ENCODE measurements at regions not wholly inside any gene's neighbourhood (a gene's known extent, or its start where the extent isn't known, plus 50 kb on each side); places are given as distances from the start of the nearest gene placed in this dataset.

- TF ChIP-seq ZBTB33 (IDR thresholded peaks at IDR 0.05; ENCODE audit: extremely low read depth, insufficient replicate concordance, low read length), result no peak
- TF ChIP-seq EZH2phosphoT487 (IDR thresholded peaks at IDR 0.05; ENCODE audit: borderline replicate concordance), result no peak
- TF ChIP-seq, protein P1, sequence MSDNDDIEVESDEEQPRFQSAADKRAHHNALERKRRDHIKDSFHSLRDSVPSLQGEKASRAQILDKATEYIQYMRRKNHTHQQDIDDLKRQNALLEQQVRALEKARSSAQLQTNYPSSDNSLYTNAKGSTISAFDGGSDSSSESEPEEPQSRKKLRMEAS (IDR thresholded peaks at IDR 0.05), result no peak
Measured at GRCh38 chr4:31291238-31291637, 571.1 kb downstream of the PCDH7 start (continued).

DNA sequence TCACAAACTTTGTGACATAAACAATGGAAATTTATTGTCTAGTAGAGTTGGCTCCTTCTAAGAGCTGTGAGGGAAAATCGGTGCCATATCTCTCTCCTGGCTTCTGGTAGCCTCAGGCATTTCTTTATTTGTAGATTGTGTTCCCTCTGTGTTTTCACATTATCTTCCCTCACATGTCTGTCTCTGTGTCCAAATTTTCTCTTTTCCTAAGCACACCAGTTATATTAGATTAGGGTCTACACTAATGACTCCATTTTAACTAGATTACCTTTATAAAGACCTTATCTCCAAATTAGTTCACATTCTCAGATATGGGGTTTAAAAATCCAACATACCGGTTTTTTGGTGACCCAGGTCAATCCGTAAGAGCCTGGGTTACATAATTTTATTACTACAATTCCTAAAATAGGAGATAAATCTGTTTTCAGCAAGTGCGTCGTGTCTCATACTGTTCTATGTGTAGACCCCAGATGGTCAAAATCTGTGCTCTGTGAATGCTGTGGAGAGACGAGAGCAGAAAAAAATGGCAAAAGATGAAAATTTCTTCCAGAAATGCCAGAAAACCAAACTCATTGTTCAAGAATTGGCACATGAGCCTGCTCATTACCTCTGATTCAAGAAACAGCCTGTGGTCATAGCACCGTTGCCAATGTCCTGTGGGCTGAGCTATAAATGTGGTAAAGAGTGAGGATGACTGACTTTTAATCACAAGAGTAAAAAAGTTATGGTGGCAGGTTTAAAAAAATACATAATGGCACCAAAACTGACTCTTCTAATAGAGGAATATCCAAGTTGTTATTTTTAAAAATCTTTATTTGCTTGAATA lies 574.7 kb downstream of the PCDH7 start:
- no peak for ATAC-seq
- no peaks in the 10 kb centered on the region for H4K20me1 ChIP-seq (ENCODE audit: insufficient read depth)
- no peak overlapping the region for H3K4me2 ChIP-seq (ENCODE audit: low read length)
- H3K4me3 ChIP-seq (replicated peaks in 1 of 2; ENCODE audit: low read depth in 1 of 2, low read length in 2 of 2), result no peak overlapping the region
- no peaks in the 10 kb centered on the region for H3K9me2 ChIP-seq (ENCODE audit: insufficient read depth)
- H3K27ac ChIP-seq (ENCODE audit: low read depth, low read length), result no peak overlapping the region
- no peaks in the 10 kb centered on the region for H3K27me3 ChIP-seq (ENCODE audit: insufficient read depth, low read length)
- intact Hi-C loops (cut with micrococcal nuclease), result no loop called here
- ChIA-PET CTCF (no interaction called here), POLR2A (no interaction called here), RAD21 (ENCODE audit: low non-redundant PET in 1 of 2, low total read pairs in 2 of 2, uncharacterized antibody in 2 of 2, unreplicated experiment in 2 of 2) (no interaction called here)
- no peak overlapping the region for H3K9ac ChIP-seq (ENCODE audit: low read length)
- TF ChIP-seq SRF (IDR thresholded peaks at IDR 0.05; ENCODE audit: low read depth) (no peak), ZFX (IDR thresholded peaks at IDR 0.05) (no peak), CEBPB (IDR thresholded peaks at IDR 0.05; ENCODE audit: low read depth) (no peak), POLR2AphosphoS5 (IDR thresholded peaks at IDR 0.05; ENCODE audit: low read depth, low read length) (no peak), ZNF274 (IDR thresholded peaks at IDR 0.05; ENCODE audit: low read depth, low read length) (no peak)
- TF ChIP-seq, protein P2, sequence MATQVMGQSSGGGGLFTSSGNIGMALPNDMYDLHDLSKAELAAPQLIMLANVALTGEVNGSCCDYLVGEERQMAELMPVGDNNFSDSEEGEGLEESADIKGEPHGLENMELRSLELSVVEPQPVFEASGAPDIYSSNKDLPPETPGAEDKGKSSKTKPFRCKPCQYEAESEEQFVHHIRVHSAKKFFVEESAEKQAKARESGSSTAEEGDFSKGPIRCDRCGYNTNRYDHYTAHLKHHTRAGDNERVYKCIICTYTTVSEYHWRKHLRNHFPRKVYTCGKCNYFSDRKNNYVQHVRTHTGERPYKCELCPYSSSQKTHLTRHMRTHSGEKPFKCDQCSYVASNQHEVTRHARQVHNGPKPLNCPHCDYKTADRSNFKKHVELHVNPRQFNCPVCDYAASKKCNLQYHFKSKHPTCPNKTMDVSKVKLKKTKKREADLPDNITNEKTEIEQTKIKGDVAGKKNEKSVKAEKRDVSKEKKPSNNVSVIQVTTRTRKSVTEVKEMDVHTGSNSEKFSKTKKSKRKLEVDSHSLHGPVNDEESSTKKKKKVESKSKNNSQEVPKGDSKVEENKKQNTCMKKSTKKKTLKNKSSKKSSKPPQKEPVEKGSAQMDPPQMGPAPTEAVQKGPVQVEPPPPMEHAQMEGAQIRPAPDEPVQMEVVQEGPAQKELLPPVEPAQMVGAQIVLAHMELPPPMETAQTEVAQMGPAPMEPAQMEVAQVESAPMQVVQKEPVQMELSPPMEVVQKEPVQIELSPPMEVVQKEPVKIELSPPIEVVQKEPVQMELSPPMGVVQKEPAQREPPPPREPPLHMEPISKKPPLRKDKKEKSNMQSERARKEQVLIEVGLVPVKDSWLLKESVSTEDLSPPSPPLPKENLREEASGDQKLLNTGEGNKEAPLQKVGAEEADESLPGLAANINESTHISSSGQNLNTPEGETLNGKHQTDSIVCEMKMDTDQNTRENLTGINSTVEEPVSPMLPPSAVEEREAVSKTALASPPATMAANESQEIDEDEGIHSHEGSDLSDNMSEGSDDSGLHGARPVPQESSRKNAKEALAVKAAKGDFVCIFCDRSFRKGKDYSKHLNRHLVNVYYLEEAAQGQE (IDR thresholded peaks at IDR 0.05; ENCODE audit: low read depth), result no peak
- H2AFZ ChIP-seq (ENCODE audit: low read depth, low read length, poor library complexity, severe bottlenecking), result peak overlapping the region; percentile 30
- 0 out of 4 replicates have a peak, but pooled peaks cover 0 to 6% of the 10 kb centered on the region in 2 experiments for H3K9me3 ChIP-seq (ENCODE audit: control insufficient read depth in 1 of 2, insufficient read depth in 1 of 2, low read depth in 1 of 2, low read length in 2 of 2)
- no TSS peak for BruUV-seq (replicated peaks)
- no peak for DNase-seq (ENCODE audit: low read depth, low spot score)
- no peaks in the 10 kb centered on the region for H3K36me3 ChIP-seq (ENCODE audit: control insufficient read depth in 1 of 2, insufficient read depth in 2 of 2, low read length in 2 of 2)
- no peaks in the 10 kb centered on the region for H3K4me1 ChIP-seq (ENCODE audit: control insufficient read depth in 1 of 2, insufficient read depth in 2 of 2, low read length in 2 of 2)
- H3K79me2 ChIP-seq (ENCODE audit: insufficient read depth, low read length), result no peaks in the 10 kb centered on the region

All from HCT116 (cell line).